SK-N-SH (cell line): ENCODE measurements at regions not wholly inside any gene's neighbourhood (a gene's known extent, or its start where the extent isn't known, plus 50 kb on each side); places are given as distances from the start of the nearest gene placed in this dataset.
A peak's percentile ranks its signal among the peaks of the same experiment; 100 is the strongest.
"Not testable (repeated sequence)": the region's sequence is repeated elsewhere in the genome, so short reads cannot be mapped to it uniquely, and the experiment has no call there.

Experiments
- CTCF ChIA-PET: fragments of 300-600, 350-600 bp; formaldehyde crosslinking; extraction: SDS; loops from one replicate; lab custom pipeline; 2021; lab: Yijun Ruan, JAX
- POLR2A ChIA-PET: fragments of 350-600 bp; sonication (Branson Sonifier 250); formaldehyde crosslinking; extraction: SDS; loops from one replicate; lab custom pipeline; 2020; ENCODE audit warnings: antibody characterized with exemption, inconsistent platforms; lab: Yijun Ruan, JAX
- DNase-seq: peaks from one replicate; pipeline ENCODE4 v3.0.0; 2012
- H2AFZ ChIP-seq: fragments of 200-600 bp; sonication (generic); 2 replicates; pipeline ENCODE4 v1.8.1; 2016; ENCODE audit warnings: antibody characterized with exemption, mild to moderate bottlenecking, low read depth
- H3F3A ChIP-seq: fragments of 200-600 bp; sonication (generic); replicated peaks from 2 replicates; pipeline ENCODE3; 2016; ENCODE audit warnings: antibody characterized with exemption, mild to moderate bottlenecking; ENCODE audit not compliant: insufficient read depth
- H3K27ac ChIP-seq, 2 experiments: fragments of 200-500 bp in 1 of 2; fragments of 200-600 bp in 1 of 2; sonication (Bioruptor generic) in 1 of 2; sonication (generic), shearing (Covaris generic) in 1 of 2; 2 replicates each; pipeline versions ENCODE4 v1.5.1 to v1.6.1; 2014 to 2016; ENCODE audit warnings: low read depth in 2 of 2, inconsistent platforms in 1 of 2, low read length in 1 of 2, mild to moderate bottlenecking in 1 of 2, mixed read lengths in 1 of 2
- H3K27me3 ChIP-seq: fragments of 200-600 bp; sonication (generic), shearing (Covaris generic); 2 replicates; pipeline ENCODE4 v1.6.1; 2016; ENCODE audit warnings: mixed run types; ENCODE audit not compliant: insufficient read depth
- H3K36me3 ChIP-seq, 2 experiments: fragments of 200-500 bp in 1 of 2; fragments of 200-600 bp in 1 of 2; sonication (Bioruptor generic) in 1 of 2; sonication (generic) in 1 of 2; replicated peaks in 1 of 2; 2 replicates each; pipeline versions ENCODE3 to v1.5.1; 2014 to 2016; ENCODE audit warnings: low read length in 1 of 2, mild to moderate bottlenecking in 1 of 2; ENCODE audit not compliant: insufficient read depth in 2 of 2, control insufficient read depth in 1 of 2
- H3K4me1 ChIP-seq, 2 experiments: fragments of 200-500 bp in 1 of 2; fragments of 200-600 bp in 1 of 2; sonication (Bioruptor generic) in 1 of 2; sonication (generic), shearing (Covaris generic) in 1 of 2; 2 replicates each; pipeline versions ENCODE4 v1.5.1 to v1.6.1; 2014 to 2016; ENCODE audit warnings: low read depth in 1 of 2, low read length in 1 of 2, mixed run types in 1 of 2; ENCODE audit not compliant: insufficient read depth in 2 of 2, control insufficient read depth in 1 of 2
- H3K4me2 ChIP-seq: fragments of 200-600 bp; sonication (generic), shearing (Covaris generic); 2 replicates; pipeline ENCODE4 v1.6.1; 2017; ENCODE audit warnings: mixed run types
- H3K4me3 ChIP-seq, 2 experiments: fragments of 200-500 bp in 1 of 2; fragments of 200-600 bp in 1 of 2; sonication (Bioruptor generic) in 1 of 2; sonication (generic), shearing (Covaris generic) in 1 of 2; 2 replicates each; pipeline versions ENCODE4 v1.5.1 to v1.8.1; 2014 to 2016; ENCODE audit warnings: low read depth in 2 of 2, inconsistent platforms in 1 of 2, low read length in 1 of 2, mild to moderate bottlenecking in 1 of 2, mixed read lengths in 1 of 2, moderate library complexity in 1 of 2
- H3K79me2 ChIP-seq: fragments of 200-600 bp; sonication (generic); 2 replicates; pipeline ENCODE4 v1.8.1; 2017; ENCODE audit warnings: mild to moderate bottlenecking; ENCODE audit not compliant: insufficient read depth
- H3K9ac ChIP-seq: fragments of 200-600 bp; sonication (generic); 2 replicates; pipeline ENCODE4 v1.6.1; 2017; ENCODE audit warnings: mixed run types
- H3K9me2 ChIP-seq: fragments of 200-600 bp; sonication (generic); 2 replicates; pipeline ENCODE4 v1.6.1; 2017; ENCODE audit warnings: mixed run types
- H3K9me3 ChIP-seq: fragments of 200-600 bp; sonication (generic); 2 replicates; pipeline ENCODE4 v1.6.1; 2017; ENCODE audit warnings: mixed run types, mild to moderate bottlenecking, moderate library complexity
- H4K20me1 ChIP-seq: fragments of 200-600 bp; sonication (generic); 2 replicates; pipeline ENCODE4 v1.6.1; 2017; ENCODE audit warnings: mild to moderate bottlenecking, mixed run types; ENCODE audit not compliant: insufficient read depth
- ELF1 ChIP-seq: IDR thresholded peaks from 2 replicates; pipeline ENCODE4 v1.4.0; 2012
- FOSL2 ChIP-seq: IDR thresholded peaks from 2 replicates; pipeline ENCODE4 v1.4.0; 2012; ENCODE audit warnings: low read depth, mild to moderate bottlenecking, moderate library complexity, borderline replicate concordance
- GABPA ChIP-seq: IDR thresholded peaks from 2 replicates; pipeline ENCODE4 v1.4.0; 2012; ENCODE audit warnings: low read depth, mild to moderate bottlenecking
- IRF3 ChIP-seq: fragments of 150-350 bp; IDR thresholded peaks from 2 replicates; pipeline ENCODE4 v1.6.1; 2016; ENCODE audit warnings: mild to moderate bottlenecking, low read depth, low read length
- MXI1 ChIP-seq: IDR thresholded peaks from 2 replicates; pipeline ENCODE4 v1.6.1; 2012; ENCODE audit warnings: mild to moderate bottlenecking, low read depth, low read length, improper control_type of control experiment
- NFIC ChIP-seq: IDR thresholded peaks from 2 replicates; pipeline ENCODE4 v1.4.0; 2012; ENCODE audit warnings: borderline replicate concordance
- RAD21 ChIP-seq: IDR thresholded peaks from 2 replicates; pipeline ENCODE4 v1.6.1; 2012; ENCODE audit warnings: mild to moderate bottlenecking, low read length
- RXRA ChIP-seq: IDR thresholded peaks from 2 replicates; pipeline ENCODE4 v1.4.0; 2012; ENCODE audit warnings: low read depth, mild to moderate bottlenecking, borderline replicate concordance
- SIN3A ChIP-seq: IDR thresholded peaks from 2 replicates; pipeline ENCODE4 v1.6.1; 2012; ENCODE audit warnings: low read depth, mild to moderate bottlenecking, low read length, moderate library complexity, borderline replicate concordance
- SMC3 ChIP-seq: IDR thresholded peaks from 2 replicates; pipeline ENCODE4 v1.6.1; 2012; ENCODE audit warnings: low read depth, low read length, improper control_type of control experiment
- USF2 ChIP-seq: fragments of 150-350 bp; IDR thresholded peaks from 2 replicates; pipeline ENCODE4 v1.6.1; 2017; ENCODE audit warnings: antibody characterized with exemption, low read length, low read depth, borderline replicate concordance
- YY1 ChIP-seq: IDR thresholded peaks from 2 replicates; pipeline ENCODE4 v1.4.0; 2012; ENCODE audit warnings: low read depth, mild to moderate bottlenecking
- WGBS: methylation state at CpG from one replicate; pipeline ENCODE4 v1.1.6; 2017; ENCODE audit warnings: low lambda C conversion rate; 5-methylcytosine and 5-hydroxymethylcytosine counted together
- TF ChIP-seq, protein P1 (sequence below): fragments of 200-600 bp; sonication (generic); IDR thresholded peaks from 2 replicates; pipeline ENCODE4 v1.6.1; 2017; ENCODE audit warnings: antibody characterized with exemption, mild to moderate bottlenecking, moderate library complexity
- TF ChIP-seq, protein P2 (sequence below): IDR thresholded peaks from 2 replicates; pipeline ENCODE4 v1.4.0; 2012; ENCODE audit warnings: low read depth
- TF ChIP-seq, protein P3 (sequence below): IDR thresholded peaks from 2 replicates; pipeline ENCODE4 v1.4.0; 2012; ENCODE audit warnings: low read depth, borderline replicate concordance

- H3F3A ChIP-seq, H3K79me2 ChIP-seq, H3K27me3 ChIP-seq, H3K4me3 ChIP-seq, H2AFZ ChIP-seq, H3K27ac ChIP-seq, POLR2A ChIA-PET, H3K9me3 ChIP-seq, H3K4me1 ChIP-seq, DNase-seq, H3K9ac ChIP-seq, H3K4me2 ChIP-seq, H3K9me2 ChIP-seq, H3K36me3 ChIP-seq, H4K20me1 ChIP-seq: not testable (repeated sequence)
- TF ChIP-seq, protein P1, sequence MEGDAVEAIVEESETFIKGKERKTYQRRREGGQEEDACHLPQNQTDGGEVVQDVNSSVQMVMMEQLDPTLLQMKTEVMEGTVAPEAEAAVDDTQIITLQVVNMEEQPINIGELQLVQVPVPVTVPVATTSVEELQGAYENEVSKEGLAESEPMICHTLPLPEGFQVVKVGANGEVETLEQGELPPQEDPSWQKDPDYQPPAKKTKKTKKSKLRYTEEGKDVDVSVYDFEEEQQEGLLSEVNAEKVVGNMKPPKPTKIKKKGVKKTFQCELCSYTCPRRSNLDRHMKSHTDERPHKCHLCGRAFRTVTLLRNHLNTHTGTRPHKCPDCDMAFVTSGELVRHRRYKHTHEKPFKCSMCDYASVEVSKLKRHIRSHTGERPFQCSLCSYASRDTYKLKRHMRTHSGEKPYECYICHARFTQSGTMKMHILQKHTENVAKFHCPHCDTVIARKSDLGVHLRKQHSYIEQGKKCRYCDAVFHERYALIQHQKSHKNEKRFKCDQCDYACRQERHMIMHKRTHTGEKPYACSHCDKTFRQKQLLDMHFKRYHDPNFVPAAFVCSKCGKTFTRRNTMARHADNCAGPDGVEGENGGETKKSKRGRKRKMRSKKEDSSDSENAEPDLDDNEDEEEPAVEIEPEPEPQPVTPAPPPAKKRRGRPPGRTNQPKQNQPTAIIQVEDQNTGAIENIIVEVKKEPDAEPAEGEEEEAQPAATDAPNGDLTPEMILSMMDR = peak; percentile 21
- WGBS = 24% methylated on average over 4 of the region's 4 CpGs
- CTCF ChIA-PET = interaction anchor here (1.2 kb wide), 1 partner anchor 16 kb away, joined by 3 read pairs; no protein-coding TSS in a partner anchor
These were observed 196.2 kb downstream of the C4orf33 start for GRCh38 chr4:129292194-129292593.

DNA sequence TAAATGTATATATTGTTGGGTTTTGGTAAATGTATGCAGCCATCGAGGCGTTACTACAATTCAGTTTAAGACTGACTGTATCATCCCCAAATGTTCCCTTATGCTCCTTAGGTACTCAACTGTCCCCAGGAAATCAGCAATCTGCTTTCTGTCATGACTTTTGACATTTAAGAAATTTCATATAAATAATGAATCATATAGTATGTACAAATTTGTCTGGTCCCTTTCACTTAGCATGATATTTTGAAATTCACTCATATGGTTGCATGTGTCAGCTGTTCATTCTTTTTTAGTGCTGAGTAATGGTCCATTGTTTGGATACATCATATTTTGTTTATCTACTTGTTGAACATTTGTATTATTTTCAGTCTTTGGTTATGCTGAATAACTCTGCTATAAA, 218.8 kb downstream of the C4orf33 start:
- Histone ChIP-seq H2AFZ (no peak overlapping the region), H3K9me2 (no peaks in the 10 kb centered on the region), H3K9me3 (no peaks in the 10 kb centered on the region; the same call in 1 of the 2 replicates), H3K27me3 (no peaks in the 10 kb centered on the region), H3K4me1 (no peaks in the 10 kb centered on the region), H3K4me2 (no peak overlapping the region), H4K20me1 (no peaks in the 10 kb centered on the region), H3K79me2 (no peaks in the 10 kb centered on the region), H3K4me3 (no peak overlapping the region), H3K27ac (no peak overlapping the region), H3K36me3 (no peaks in the 10 kb centered on the region), H3K9ac (no peak overlapping the region), H3F3A (no peaks in the 10 kb centered on the region)
- no peak for DNase-seq
- POLR2A ChIA-PET = no interaction called here
- TF ChIP-seq ELF1 (no peak), RAD21 (no peak), YY1 (no peak), NFIC (no peak), SIN3A (no peak)
- TF ChIP-seq, protein P1 = no peak
- CTCF ChIA-PET = no interaction called here
- 55% methylated on average over 2 of the region's 2 CpGs for WGBS

GRCh38 chr4:129322920-129323319, 227.0 kb downstream of the C4orf33 start:
- H3K79me2 ChIP-seq = no peaks in the 10 kb centered on the region
- ChIA-PET POLR2A (no interaction called here), CTCF (interaction anchor here (1.0 to 1.9 kb wide), 3 partner anchors 12 to 39 kb away, joined by 3 to 7 read pairs (median 3); no protein-coding TSS in a partner anchor)
- H3K27me3 ChIP-seq = no peaks in the 10 kb centered on the region
- no peaks in the 10 kb centered on the region for H4K20me1 ChIP-seq
- H3K4me1 ChIP-seq = no peaks in the 10 kb centered on the region
- no peak overlapping the region for H3K9ac ChIP-seq
- 59% methylated on average over 4 of the region's 4 CpGs for WGBS
- no peaks in the 10 kb centered on the region for H3K9me3 ChIP-seq
- no peaks in the 10 kb centered on the region for H3K36me3 ChIP-seq
- H3K9me2 ChIP-seq = no peaks in the 10 kb centered on the region
- DNase-seq = no peak
- no peak overlapping the region for H3K27ac ChIP-seq
- H3K4me3 ChIP-seq = no peak overlapping the region
- TF ChIP-seq, protein P2, sequence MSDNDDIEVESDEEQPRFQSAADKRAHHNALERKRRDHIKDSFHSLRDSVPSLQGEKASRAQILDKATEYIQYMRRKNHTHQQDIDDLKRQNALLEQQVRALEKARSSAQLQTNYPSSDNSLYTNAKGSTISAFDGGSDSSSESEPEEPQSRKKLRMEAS = no peak
- no peak for TF ChIP-seq MXI1
- TF ChIP-seq IRF3 = no peak
- no peak for TF ChIP-seq SMC3
- no peak for TF ChIP-seq SIN3A
- TF ChIP-seq GABPA = no peak
- TF ChIP-seq FOSL2 = no peak
- no peak for TF ChIP-seq USF2
- TF ChIP-seq, protein P3, sequence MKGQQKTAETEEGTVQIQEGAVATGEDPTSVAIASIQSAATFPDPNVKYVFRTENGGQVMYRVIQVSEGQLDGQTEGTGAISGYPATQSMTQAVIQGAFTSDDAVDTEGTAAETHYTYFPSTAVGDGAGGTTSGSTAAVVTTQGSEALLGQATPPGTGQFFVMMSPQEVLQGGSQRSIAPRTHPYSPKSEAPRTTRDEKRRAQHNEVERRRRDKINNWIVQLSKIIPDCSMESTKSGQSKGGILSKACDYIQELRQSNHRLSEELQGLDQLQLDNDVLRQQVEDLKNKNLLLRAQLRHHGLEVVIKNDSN = no peak
- TF ChIP-seq RXRA = no peak
- H2AFZ ChIP-seq = no peak overlapping the region
- no peaks in the 10 kb centered on the region for H3F3A ChIP-seq
- H3K4me2 ChIP-seq = no peak overlapping the region
